ENCODE measurements at regions not wholly inside any gene's neighbourhood (a gene's known extent, or its start where the extent isn't known, plus 50 kb on each side); places are given as distances from the start of the nearest gene placed in this dataset.

DNA sequence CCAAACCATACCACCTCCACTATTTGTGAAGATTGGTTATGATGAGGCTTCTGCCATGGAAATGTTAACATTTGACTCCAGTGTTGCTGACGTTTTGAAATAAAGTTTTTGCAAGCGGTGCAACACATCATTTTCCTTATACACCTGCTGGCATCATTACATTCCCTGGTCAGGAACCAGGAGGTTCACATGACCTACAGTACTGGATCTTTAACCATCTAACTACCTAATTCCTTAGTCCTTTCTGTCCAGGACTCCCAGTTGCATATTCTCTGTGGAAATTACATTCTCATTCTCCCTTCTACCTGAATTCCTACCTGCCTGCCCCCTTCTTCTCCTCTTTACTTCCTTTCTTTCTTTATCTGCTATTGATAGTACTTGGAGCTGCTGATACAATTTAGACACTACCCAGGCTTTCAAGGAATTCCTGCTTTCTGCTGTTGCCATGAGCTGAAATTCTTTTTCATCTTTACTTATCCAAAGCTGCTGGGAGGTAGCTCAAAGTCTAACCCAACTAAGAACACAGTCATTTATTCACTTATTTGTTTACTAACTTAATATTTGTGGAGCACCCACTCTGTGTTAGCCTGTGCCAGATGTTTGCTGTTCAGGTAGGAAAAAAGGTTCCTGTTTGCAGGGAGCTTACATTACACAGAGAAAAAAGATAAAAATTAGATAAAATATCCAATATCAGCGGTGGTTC, 144.2 kb downstream of the EDEM1 start (continued):
- TF ChIP-seq ZNF337 (CRISPR knock-in tag; IDR thresholded peaks at IDR 0.05; ENCODE audit: borderline replicate concordance, low read depth) (no peak), YEATS2 (CRISPR knock-in tag; IDR thresholded peaks at IDR 0.05; ENCODE audit: borderline replicate concordance) (no peak), TARDBP (CRISPR knock-in tag; IDR thresholded peaks at IDR 0.05) (peak; percentile 44; the same call in 1 of the 2 replicates), SRSF1 (optimal IDR thresholded peaks at IDR 0.05; ENCODE audit: low read depth, low read length) (no peak), ZBTB3 (CRISPR knock-in tag; IDR thresholded peaks at IDR 0.05; ENCODE audit: borderline replicate concordance, low read depth) (no peak), RARG (CRISPR knock-in tag; IDR thresholded peaks at IDR 0.05; ENCODE audit: low read depth) (no peak), EP300 (IDR thresholded peaks at IDR 0.05; ENCODE audit: low read depth in 2 of 2, low read length in 2 of 2) (peak in 1 of 2 experiments; percentile 57; a peak in 2 of 4 replicates), EP300 (CRISPR knock-in tag; IDR thresholded peaks at IDR 0.05; ENCODE audit: borderline replicate concordance) (no peak), ZNF713 (CRISPR knock-in tag; IDR thresholded peaks at IDR 0.05) (no peak), ARNT2 (CRISPR knock-in tag; IDR thresholded peaks at IDR 0.05; ENCODE audit: low read depth) (no peak), ZNF674 (CRISPR knock-in tag; IDR thresholded peaks at IDR 0.05; ENCODE audit: low read depth) (no peak), ZNF747 (CRISPR knock-in tag; IDR thresholded peaks at IDR 0.05; ENCODE audit: borderline replicate concordance) (no peak), MLLT10 (CRISPR knock-in tag; IDR thresholded peaks at IDR 0.05) (no peak), HNF4A (CRISPR knock-in tag; IDR thresholded peaks at IDR 0.05) (peak; percentile 64)
- TF ChIP-seq, protein P1, sequence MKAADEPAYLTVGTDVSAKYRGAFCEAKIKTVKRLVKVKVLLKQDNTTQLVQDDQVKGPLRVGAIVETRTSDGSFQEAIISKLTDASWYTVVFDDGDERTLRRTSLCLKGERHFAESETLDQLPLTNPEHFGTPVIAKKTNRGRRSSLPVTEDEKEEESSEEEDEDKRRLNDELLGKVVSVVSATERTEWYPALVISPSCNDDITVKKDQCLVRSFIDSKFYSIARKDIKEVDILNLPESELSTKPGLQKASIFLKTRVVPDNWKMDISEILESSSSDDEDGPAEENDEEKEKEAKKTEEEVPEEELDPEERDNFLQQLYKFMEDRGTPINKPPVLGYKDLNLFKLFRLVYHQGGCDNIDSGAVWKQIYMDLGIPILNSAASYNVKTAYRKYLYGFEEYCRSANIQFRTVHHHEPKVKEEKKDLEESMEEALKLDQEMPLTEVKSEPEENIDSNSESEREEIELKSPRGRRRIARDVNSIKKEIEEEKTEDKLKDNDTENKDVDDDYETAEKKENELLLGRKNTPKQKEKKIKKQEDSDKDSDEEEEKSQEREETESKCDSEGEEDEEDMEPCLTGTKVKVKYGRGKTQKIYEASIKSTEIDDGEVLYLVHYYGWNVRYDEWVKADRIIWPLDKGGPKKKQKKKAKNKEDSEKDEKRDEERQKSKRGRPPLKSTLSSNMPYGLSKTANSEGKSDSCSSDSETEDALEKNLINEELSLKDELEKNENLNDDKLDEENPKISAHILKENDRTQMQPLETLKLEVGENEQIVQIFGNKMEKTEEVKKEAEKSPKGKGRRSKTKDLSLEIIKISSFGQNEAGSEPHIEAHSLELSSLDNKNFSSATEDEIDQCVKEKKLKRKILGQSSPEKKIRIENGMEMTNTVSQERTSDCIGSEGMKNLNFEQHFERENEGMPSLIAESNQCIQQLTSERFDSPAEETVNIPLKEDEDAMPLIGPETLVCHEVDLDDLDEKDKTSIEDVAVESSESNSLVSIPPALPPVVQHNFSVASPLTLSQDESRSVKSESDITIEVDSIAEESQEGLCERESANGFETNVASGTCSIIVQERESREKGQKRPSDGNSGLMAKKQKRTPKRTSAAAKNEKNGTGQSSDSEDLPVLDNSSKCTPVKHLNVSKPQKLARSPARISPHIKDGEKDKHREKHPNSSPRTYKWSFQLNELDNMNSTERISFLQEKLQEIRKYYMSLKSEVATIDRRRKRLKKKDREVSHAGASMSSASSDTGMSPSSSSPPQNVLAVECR (CRISPR knock-in tag; IDR thresholded peaks at IDR 0.05; ENCODE audit: borderline replicate concordance): no peak
- TF ChIP-seq, protein P2, sequence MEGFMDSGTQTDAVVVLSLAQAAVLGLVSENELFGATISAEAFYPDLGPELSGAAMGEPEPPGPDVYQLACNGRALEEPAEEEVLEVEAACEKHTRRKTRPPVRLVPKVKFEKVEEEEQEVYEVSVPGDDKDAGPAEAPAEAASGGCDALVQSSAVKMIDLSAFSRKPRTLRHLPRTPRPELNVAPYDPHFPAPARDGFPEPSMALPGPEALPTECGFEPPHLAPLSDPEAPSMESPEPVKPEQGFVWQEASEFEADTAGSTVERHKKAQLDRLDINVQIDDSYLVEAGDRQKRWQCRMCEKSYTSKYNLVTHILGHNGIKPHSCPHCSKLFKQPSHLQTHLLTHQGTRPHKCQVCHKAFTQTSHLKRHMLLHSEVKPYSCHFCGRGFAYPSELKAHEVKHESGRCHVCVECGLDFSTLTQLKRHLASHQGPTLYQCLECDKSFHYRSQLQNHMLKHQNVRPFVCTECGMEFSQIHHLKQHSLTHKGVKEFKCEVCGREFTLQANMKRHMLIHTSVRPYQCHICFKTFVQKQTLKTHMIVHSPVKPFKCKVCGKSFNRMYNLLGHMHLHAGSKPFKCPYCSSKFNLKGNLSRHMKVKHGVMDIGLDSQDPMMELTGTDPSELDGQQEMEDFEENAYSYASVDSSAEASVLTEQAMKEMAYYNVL (CRISPR knock-in tag; IDR thresholded peaks at IDR 0.05; ENCODE audit: borderline replicate concordance): 0 out of 2 replicates have a peak, but pooled peaks have one; percentile 30
- TF ChIP-seq, protein P3, sequence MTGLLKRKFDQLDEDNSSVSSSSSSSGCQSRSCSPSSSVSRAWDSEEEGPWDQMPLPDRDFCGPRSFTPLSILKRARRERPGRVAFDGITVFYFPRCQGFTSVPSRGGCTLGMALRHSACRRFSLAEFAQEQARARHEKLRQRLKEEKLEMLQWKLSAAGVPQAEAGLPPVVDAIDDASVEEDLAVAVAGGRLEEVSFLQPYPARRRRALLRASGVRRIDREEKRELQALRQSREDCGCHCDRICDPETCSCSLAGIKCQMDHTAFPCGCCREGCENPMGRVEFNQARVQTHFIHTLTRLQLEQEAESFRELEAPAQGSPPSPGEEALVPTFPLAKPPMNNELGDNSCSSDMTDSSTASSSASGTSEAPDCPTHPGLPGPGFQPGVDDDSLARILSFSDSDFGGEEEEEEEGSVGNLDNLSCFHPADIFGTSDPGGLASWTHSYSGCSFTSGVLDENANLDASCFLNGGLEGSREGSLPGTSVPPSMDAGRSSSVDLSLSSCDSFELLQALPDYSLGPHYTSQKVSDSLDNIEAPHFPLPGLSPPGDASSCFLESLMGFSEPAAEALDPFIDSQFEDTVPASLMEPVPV (CRISPR knock-in tag; IDR thresholded peaks at IDR 0.05): no peak
- TF ChIP-seq, protein P4, sequence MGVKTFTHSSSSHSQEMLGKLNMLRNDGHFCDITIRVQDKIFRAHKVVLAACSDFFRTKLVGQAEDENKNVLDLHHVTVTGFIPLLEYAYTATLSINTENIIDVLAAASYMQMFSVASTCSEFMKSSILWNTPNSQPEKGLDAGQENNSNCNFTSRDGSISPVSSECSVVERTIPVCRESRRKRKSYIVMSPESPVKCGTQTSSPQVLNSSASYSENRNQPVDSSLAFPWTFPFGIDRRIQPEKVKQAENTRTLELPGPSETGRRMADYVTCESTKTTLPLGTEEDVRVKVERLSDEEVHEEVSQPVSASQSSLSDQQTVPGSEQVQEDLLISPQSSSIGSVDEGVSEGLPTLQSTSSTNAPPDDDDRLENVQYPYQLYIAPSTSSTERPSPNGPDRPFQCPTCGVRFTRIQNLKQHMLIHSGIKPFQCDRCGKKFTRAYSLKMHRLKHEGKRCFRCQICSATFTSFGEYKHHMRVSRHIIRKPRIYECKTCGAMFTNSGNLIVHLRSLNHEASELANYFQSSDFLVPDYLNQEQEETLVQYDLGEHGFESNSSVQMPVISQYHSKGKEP (CRISPR knock-in tag; IDR thresholded peaks at IDR 0.05): no peak
